HG03558 (cell line): ENCODE measurements at regions not wholly inside any gene's neighbourhood (a gene's known extent, or its start where the extent isn't known, plus 50 kb on each side); places are given as distances from the start of the nearest gene placed in this dataset.

ENCODE experiments used
- ATAC-seq: cut with Tn5 transposase; IDR thresholded peaks from one replicate; pipeline ENCODE4 v1.9.1; 2021; ENCODE audit warnings: moderate number of reproducible peaks; ENCODE audit not compliant: unreplicated experiment; ENCODE audit errors: extremely low read depth

GRCh38 chr18:41758534-41758933 is 196.5 kb upstream of the PIK3C3 start:
- no peak for ATAC-seq

- ATAC-seq = no peak
These were observed 198.9 kb upstream of the PIK3C3 start for GRCh38 chr18:41756141-41756540.

GRCh38 chr18:41754332-41754731 is 200.7 kb upstream of the PIK3C3 start:
- no peak for ATAC-seq

- no peak for ATAC-seq
These were observed 201.2 kb upstream of the PIK3C3 start for GRCh38 chr18:41753826-41754225.

- ATAC-seq = no peak
These were observed 202.2 kb upstream of the PIK3C3 start for GRCh38 chr18:41752826-41753225.

- ATAC-seq = no peak
These were observed 203.4 kb upstream of the PIK3C3 start for GRCh38 chr18:41751652-41752051.

GRCh38 chr18:41751161-41751560 is 203.9 kb upstream of the PIK3C3 start:
- no peak for ATAC-seq

- ATAC-seq = no peak
These were observed 207.3 kb upstream of the PIK3C3 start for GRCh38 chr18:41747723-41748242.

- ATAC-seq = no peak
These were observed 209.6 kb upstream of the PIK3C3 start for GRCh38 chr18:41745166-41746049.

- ATAC-seq = no peak
These were observed 210.5 kb upstream of the PIK3C3 start for GRCh38 chr18:41744421-41745030.

GRCh38 chr18:41737218-41737617 is 217.8 kb upstream of the PIK3C3 start:
- no peak for ATAC-seq

GRCh38 chr18:41734917-41735316 is 220.1 kb upstream of the PIK3C3 start:
- no peak for ATAC-seq

- no peak for ATAC-seq
These were observed 222.7 kb upstream of the PIK3C3 start for GRCh38 chr18:41732356-41732755.

- ATAC-seq = no peak
These were observed 223.2 kb upstream of the PIK3C3 start for GRCh38 chr18:41731884-41732283.

GRCh38 chr18:41724195-41724594 is 230.8 kb upstream of the PIK3C3 start:
- no peak for ATAC-seq

- no peak for ATAC-seq
These were observed 233.8 kb upstream of the PIK3C3 start for GRCh38 chr18:41721103-41721790.

- no peak for ATAC-seq
These were observed 234.8 kb upstream of the PIK3C3 start for GRCh38 chr18:41720226-41720625.

- no peak for ATAC-seq
These were observed 235.2 kb upstream of the PIK3C3 start for GRCh38 chr18:41719808-41720207.

- ATAC-seq = no peak
These were observed 240.2 kb upstream of the PIK3C3 start for GRCh38 chr18:41714872-41715271.

GRCh38 chr18:41713969-41714825 is 240.8 kb upstream of the PIK3C3 start:
- no peak for ATAC-seq
